ENCODE measurements at regions not wholly inside any gene's neighbourhood (a gene's known extent, or its start where the extent isn't known, plus 50 kb on each side); places are given as distances from the start of the nearest gene placed in this dataset.

DNA sequence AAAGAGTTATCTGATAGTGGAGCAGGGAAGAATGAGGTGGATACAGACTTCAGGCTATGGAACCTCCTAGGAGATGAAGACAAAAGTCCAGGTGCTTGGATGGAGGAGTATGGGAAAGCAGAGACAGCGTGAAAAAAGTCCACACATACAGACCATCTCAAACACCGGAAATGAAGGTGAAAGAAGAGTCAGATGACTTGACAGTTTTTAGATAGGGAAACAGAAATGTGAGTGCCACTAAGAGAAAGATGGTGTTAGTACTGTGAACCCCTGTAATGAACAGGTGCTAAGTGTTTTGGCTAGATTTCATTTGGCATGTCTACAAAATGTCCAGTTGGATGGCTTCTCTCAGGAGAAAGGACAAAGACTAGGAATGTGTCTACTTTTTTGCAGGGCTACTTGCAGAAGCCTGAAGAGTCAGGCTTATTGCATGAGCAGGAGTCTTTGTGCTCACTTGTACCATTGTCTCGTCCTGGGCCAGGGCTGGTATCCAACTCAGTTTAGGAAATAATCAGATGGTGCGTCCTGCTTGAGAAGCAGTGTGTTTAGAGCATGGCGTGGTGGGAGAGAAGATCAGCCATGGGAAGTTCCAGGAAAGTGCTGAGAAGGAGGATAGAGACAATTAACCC is 90.6 kb upstream of the STARD4 start:
- no peak overlapping the region for H3K4me3 Mint-ChIP-seq
- H3K27ac Mint-ChIP-seq, result no peak overlapping the region
- H3K9me3 Mint-ChIP-seq, result no peaks in the 10 kb centered on the region
- DNase-seq (ENCODE audit: low spot score in 2 of 2) (no peak), ATAC-seq (no peak)
- no peaks in the 10 kb centered on the region for H3K4me1 Mint-ChIP-seq
- H3K36me3 Mint-ChIP-seq, result no peaks in the 10 kb centered on the region

DNA sequence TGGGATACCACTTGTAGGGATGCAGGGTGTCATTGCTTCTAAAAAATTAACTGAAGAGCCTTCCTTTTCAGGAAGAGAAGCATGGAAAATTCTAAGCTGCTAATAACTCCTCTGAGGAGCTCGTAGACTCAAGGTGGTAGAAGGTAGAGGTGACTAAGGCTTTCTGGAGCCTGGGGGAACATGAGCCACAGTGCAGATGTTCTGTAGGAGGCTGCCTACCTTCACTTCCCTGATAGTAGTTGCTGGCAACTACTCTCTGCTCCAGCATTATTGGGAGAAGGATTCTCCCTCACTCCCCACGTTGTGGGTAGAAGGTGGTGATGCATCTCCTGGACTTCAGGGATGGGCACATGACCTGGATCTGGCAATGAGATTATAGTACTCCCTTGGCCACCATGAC is 86.7 kb upstream of the STARD4 start:
- Mint-ChIP-seq H3K4me1 (no peaks in the 10 kb centered on the region), H3K27ac (no peak overlapping the region), H3K4me3 (no peak overlapping the region), H3K36me3 (no peaks in the 10 kb centered on the region), H3K9me3 (no peaks in the 10 kb centered on the region)
- no peak for DNase-seq (ENCODE audit: low spot score in 2 of 2)
- no peak for ATAC-seq

DNA sequence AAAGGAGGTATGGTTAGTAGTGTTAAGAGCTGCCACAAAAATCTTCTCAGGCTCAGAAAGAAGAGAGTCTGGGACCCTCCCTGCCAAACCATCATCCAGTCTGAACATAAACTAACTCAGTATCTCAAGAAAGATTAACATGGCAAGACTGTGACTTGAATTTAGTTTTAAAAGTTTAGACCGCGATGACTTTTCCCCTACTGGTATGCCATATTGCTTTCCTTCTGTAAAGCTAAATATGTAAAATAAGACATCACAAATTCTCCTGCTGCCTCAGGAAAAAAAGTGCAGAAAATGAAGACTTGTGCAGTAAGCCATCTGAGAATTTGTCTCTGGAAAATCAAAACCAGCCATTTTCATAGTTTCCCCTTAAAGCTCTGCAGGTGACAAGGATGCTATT is 85.2 kb upstream of the STARD4 start:
- Mint-ChIP-seq H3K36me3 (no peaks in the 10 kb centered on the region), H3K9me3 (no peaks in the 10 kb centered on the region), H3K4me1 (no peaks in the 10 kb centered on the region), H3K27ac (no peak overlapping the region), H3K4me3 (no peak overlapping the region)
- ATAC-seq (no peak), DNase-seq (ENCODE audit: low spot score in 2 of 2) (no peak)

DNA sequence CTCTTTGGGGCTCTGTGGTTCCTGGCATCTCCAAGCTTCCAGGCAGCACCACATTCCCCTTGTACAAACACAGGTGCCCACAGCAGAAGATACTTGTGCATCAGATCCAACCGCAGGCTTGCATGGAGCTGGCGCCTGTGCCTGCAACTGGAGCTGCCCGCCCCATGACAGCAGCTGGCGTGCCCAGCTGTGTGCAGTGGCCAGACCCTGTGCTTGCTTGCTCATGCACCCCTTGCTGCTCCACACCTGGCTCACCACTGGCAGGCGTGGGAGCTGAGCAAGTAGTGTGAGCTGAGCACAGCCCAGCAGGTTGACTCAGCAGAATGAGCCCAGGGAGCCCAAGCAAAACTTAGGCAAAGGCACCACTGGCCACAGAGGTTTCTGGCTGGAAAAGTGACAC is 84.4 kb upstream of the STARD4 start:
- DNase-seq (ENCODE audit: low spot score in 2 of 2) (no peak), ATAC-seq (peak; percentile 33)
- Mint-ChIP-seq H3K4me3 (no peak overlapping the region), H3K36me3 (no peaks in the 10 kb centered on the region), H3K9me3 (no peaks in the 10 kb centered on the region), H3K27ac (no peak overlapping the region), H3K4me1 (no peaks in the 10 kb centered on the region)

DNA sequence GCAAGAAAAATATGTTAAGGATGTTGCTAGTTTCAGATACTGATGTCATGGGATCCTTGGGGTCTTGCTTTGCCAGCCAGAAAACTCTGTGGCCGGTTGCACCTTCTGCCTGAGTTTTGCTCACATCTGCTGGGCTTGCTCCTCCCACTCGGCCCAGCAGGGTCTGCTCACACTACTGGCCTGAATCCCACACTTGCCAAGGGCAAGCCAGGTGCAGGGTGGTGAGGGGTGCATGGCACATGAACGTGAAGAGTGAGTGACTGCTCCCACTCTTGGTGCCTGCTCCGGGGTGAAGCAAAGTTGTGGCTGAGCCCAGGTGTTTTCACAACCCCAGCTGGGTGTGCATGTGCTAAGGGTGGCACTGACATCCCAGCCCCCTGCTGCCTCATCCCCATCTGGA is 83.1 kb upstream of the STARD4 start:
- H3K9me3 Mint-ChIP-seq, result no peaks in the 10 kb centered on the region
- H3K4me1 Mint-ChIP-seq, result no peaks in the 10 kb centered on the region
- no peak overlapping the region for H3K4me3 Mint-ChIP-seq
- DNase-seq (ENCODE audit: low spot score in 2 of 2) (no peak), ATAC-seq (no peak)
- H3K36me3 Mint-ChIP-seq, result no peaks in the 10 kb centered on the region
- H3K27ac Mint-ChIP-seq, result no peak overlapping the region

DNA sequence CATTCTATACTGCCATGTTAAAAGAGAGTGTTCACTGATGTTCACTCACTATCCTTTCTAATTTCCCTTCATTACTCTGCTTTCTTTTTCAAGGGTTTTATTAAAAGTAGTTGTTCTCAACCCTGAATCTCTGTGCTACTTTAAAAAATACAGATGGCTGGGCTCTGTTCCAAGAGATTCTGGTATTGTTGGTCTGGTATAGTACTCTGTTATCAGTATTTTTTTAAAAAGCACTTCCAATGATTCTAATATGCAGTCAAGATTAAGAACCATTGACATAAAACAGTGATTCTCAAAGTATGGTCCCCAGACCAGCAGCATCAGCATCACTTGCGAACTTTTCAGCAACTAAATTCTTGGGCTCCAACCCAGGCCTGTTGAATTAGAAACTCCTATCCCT is 77.0 kb upstream of the STARD4 start:
- Mint-ChIP-seq H3K27ac (no peak overlapping the region), H3K9me3 (no peaks in the 10 kb centered on the region), H3K4me1 (no peaks in the 10 kb centered on the region), H3K36me3 (no peaks in the 10 kb centered on the region), H3K4me3 (no peak overlapping the region)
- ATAC-seq (no peak), DNase-seq (ENCODE audit: low spot score in 2 of 2) (no peak)

DNA sequence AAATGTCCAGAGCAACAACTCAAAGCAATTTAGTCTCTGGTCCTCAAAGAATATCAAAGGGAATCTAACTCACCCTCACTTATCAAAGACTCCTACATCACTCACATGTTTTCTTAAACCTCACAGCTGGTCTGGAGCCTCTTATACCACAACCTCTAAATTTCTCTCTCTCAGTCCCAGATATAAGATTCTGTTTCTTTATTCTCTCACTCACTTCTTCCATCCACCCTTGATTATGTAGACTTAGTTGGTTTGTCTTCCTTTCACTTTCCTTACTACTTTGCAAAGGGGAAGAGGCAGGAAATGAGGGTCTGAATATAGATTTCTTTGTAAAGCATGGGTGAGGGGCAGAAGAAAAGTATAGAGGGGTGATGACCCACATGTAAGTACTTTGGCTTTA is 75.4 kb upstream of the STARD4 start:
- ATAC-seq, result no peak
- no peaks in the 10 kb centered on the region for H3K9me3 Mint-ChIP-seq
- H3K36me3 Mint-ChIP-seq, result no peaks in the 10 kb centered on the region
- H3K4me3 Mint-ChIP-seq, result no peak overlapping the region
- no peak overlapping the region for H3K27ac Mint-ChIP-seq
- H3K4me1 Mint-ChIP-seq, result no peaks in the 10 kb centered on the region
- no peak for DNase-seq (ENCODE audit: low spot score in 2 of 2)

DNA sequence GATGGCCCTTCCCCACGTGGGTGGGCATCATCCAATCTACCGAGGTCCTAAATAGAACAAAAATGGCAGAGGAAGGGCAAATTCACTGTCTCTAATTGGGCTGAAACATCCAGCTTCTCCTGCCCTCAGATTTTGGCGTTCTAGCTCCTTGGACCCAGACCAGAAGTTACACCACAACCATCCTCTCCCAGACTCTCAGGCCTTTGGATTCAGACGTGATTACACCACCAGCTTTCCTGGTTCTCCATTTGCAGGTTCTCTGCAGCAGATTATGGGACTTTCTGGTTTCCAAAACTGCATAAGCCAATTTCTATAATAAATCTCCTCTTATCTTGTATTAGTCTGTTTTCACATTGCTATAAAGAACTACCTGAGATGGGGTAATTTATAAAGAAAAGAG is 73.6 kb upstream of the STARD4 start:
- Mint-ChIP-seq H3K4me3 (no peak overlapping the region), H3K4me1 (no peaks in the 10 kb centered on the region), H3K36me3 (no peaks in the 10 kb centered on the region), H3K27ac (no peak overlapping the region), H3K9me3 (no peaks in the 10 kb centered on the region)
- ATAC-seq, result no peak
- no peak for DNase-seq (ENCODE audit: low spot score in 2 of 2)

DNA sequence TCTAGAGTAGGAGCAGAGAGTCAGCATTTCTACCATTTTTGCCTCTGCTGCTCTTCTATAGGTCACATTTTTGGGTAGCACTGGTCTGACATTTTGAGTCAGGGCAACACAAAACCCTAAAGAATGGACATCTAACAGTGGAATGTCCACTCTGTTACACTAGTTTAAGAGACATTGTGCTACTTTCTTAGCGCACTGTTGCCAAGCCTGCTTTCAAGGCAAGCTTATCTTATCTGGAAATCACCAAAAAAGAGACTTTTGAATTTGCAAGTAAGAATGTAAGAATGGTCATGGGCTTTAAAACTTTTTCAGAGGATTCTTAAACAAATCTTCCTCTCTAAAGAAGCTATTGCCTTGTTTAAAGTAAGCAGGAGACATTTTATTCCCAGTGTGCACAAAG is 73.0 kb upstream of the STARD4 start:
- no peak overlapping the region for H3K4me3 Mint-ChIP-seq
- H3K4me1 Mint-ChIP-seq, result no peaks in the 10 kb centered on the region

DNA sequence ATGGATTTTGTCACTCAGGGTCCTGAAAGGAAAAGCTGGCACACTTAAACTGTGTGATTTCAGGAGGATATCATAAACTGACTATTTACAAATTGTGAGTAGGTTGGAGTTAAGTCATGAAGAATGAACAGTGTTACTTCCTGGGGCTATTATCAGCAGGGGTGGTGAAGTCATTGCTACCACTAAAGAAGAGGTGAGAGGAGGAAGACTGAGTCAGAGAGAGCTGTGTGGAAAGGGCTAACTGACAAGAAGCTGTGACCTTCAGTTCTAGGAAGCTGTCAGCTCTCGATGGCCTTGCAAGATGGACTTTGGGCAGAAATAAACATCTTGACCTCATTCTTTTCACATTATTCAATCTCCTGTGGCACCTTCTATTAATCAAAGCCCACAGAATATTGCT is 72.3 kb upstream of the STARD4 start:
- DNase-seq (ENCODE audit: low spot score in 2 of 2) (no peak), ATAC-seq (peak; percentile 86)
- Mint-ChIP-seq H3K27ac (no peak overlapping the region), H3K4me1 (no peaks in the 10 kb centered on the region), H3K36me3 (no peaks in the 10 kb centered on the region), H3K9me3 (no peaks in the 10 kb centered on the region), H3K4me3 (no peak overlapping the region)

More for the DNA sequence above, 73.0 kb upstream of the STARD4 start:
- no peak overlapping the region for H3K27ac Mint-ChIP-seq
- DNase-seq (ENCODE audit: low spot score in 2 of 2) (no peak), ATAC-seq (no peak)
- no peaks in the 10 kb centered on the region for H3K36me3 Mint-ChIP-seq
- no peaks in the 10 kb centered on the region for H3K9me3 Mint-ChIP-seq

DNA sequence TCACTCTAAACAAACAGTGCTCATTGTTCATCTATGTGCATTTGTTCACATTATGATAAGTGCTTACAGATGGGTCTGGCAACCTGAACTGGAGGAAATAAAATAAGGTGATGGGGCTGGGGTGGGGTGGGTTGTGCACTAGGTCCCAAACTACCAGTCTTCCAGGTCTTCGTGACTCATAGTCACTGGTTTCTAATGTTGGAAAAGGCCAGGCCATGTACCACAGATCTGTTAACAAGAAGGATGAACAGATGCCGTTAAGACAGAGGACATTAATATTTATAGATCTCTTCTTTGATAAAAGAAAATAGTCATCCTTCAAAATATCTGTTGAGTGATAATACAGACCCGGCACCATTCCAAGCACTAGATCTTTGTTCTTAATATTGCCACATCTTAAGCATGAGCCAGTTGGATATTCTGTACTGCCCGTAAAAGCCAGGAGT is 71.4 kb upstream of the STARD4 start:
- H3K27ac Mint-ChIP-seq, result no peak overlapping the region
- H3K4me3 Mint-ChIP-seq, result no peak overlapping the region
- H3K4me1 Mint-ChIP-seq, result no peaks in the 10 kb centered on the region
- ATAC-seq, result no peak
- DNase-seq (ENCODE audit: low spot score in 2 of 2), result no peak
- H3K36me3 Mint-ChIP-seq, result no peaks in the 10 kb centered on the region
- peaks cover 1% of the 10 kb centered on the region for H3K9me3 Mint-ChIP-seq

DNA sequence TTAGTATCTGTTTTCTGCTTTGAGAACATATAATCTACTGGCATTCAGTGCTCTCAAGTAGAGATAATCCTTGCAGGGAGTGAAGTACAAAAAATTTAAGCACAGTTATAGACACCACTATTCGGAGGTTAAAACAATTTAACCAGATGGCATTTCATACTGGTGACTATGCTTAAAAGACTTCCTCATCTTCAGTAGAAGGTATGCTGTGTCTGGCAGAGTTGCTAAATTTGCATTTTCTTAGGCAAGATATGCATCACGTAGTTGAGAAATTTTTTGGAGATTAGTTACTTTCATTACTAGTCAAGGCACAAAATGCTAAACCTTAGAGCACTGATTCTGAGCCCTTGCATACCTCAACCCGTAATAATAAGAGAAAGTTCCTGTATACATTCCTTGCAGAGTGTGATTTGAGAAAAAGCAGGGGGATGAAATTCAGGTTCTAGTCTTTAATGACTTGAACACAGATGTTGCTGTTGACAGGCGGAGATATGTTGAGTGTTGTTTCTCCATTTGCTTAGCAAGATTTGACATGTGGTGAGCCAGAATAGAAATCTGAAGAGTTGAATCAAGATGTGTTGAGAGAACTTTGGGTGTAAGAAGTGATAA is 70.8 kb upstream of the STARD4 start:
- Mint-ChIP-seq H3K36me3 (no peaks in the 10 kb centered on the region), H3K4me1 (no peaks in the 10 kb centered on the region), H3K27ac (no peak overlapping the region), H3K9me3 (peaks cover 7% of the 10 kb centered on the region), H3K4me3 (no peak overlapping the region)
- DNase-seq (ENCODE audit: low spot score in 2 of 2) (no peak), ATAC-seq (no peak)

DNA sequence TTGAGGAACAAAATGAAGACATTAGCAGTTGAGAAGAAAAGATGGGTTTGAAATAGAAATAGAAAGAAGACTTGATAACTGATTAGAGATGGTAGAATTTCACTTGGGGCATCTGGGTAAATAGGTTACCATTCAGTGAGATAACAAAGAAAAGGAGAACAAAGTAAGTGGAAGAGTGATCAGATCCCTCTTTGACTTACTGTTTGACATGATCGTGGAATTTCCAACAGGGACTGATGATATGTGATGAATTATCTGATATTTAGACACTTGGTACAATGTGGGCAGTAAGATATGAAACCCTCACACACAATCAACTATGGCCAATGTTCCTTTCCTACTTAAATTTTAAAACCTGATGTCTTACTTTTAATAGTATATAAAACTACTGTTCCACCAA is 70.1 kb upstream of the STARD4 start:
- H3K4me3 Mint-ChIP-seq, result no peak overlapping the region
- peaks cover 7% of the 10 kb centered on the region for H3K9me3 Mint-ChIP-seq
- DNase-seq (ENCODE audit: low spot score in 2 of 2), result no peak
- H3K27ac Mint-ChIP-seq, result no peak overlapping the region
- no peaks in the 10 kb centered on the region for H3K4me1 Mint-ChIP-seq
- no peaks in the 10 kb centered on the region for H3K36me3 Mint-ChIP-seq
- ATAC-seq, result no peak

DNA sequence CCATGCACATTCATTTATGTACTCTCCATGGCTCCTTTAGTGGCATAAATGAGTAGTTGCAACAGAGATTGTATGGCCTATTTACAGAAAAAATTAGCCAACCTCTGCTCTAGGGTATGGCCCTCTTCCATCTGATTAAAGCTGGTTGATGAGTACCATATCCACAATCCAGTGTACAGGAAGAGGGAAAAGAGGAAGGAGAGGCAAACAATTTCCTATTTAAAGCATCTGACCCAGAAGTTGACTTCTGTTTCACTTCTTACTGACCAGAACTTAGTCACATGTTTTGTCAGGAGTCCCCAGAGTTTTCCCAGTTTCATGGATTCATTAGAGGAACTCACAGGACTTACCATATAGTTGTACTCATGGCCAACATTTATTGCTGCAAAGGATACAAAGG is 68.6 kb upstream of the STARD4 start:
- no peaks in the 10 kb centered on the region for H3K36me3 Mint-ChIP-seq
- H3K4me3 Mint-ChIP-seq, result no peak overlapping the region
- no peak for ATAC-seq
- H3K4me1 Mint-ChIP-seq, result no peaks in the 10 kb centered on the region
- DNase-seq (ENCODE audit: low spot score in 2 of 2), result no peak
- H3K9me3 Mint-ChIP-seq, result peaks cover 7% of the 10 kb centered on the region
- no peak overlapping the region for H3K27ac Mint-ChIP-seq

DNA sequence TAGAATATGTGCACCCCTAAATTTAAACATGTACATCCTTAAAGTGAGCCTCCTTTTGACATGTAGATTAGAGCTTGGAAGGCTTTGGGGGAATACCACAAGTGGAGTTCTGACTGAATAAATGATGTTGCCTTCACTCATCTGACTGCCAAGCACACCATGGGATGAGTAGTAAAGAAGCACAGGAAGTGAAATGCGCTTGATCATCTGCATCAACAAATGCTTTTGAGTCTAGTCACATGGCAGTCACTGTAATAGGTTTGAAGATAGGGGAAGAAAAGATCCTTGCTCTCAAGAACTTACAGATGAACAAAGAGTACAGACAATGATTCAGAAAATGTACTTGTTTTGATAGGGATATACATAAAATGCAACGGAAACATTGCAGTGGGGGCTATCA is 62.0 kb upstream of the STARD4 start:
- ATAC-seq (no peak), DNase-seq (ENCODE audit: low spot score in 2 of 2) (no peak)
- Mint-ChIP-seq H3K36me3 (no peaks in the 10 kb centered on the region), H3K9me3 (peaks cover 11% of the 10 kb centered on the region), H3K4me3 (no peak overlapping the region), H3K27ac (no peak overlapping the region), H3K4me1 (no peaks in the 10 kb centered on the region)

DNA sequence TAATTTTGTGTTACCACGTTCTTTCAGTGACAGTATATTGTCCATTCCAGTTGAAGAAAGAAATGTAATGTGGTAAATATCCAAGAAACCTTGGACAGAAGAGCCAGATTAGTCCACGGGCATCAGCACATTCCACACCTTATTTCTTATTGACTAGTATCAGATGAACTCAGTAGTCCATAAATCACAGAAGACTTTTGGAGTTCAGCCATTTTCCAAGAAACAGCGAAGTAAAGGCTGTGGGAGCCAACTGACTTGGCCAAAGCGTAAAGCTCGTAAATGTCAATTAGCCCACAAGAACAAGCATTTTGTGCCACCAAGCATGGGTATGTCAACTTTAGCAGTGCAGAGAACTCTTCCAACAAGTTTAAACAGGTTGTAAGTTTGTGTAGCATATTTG is 60.2 kb upstream of the STARD4 start:
- no peak overlapping the region for H3K27ac Mint-ChIP-seq
- ATAC-seq (no peak), DNase-seq (ENCODE audit: low spot score in 2 of 2) (no peak)
- peaks cover 4% of the 10 kb centered on the region for H3K9me3 Mint-ChIP-seq
- no peak overlapping the region for H3K4me3 Mint-ChIP-seq
- no peaks in the 10 kb centered on the region for H3K4me1 Mint-ChIP-seq
- no peaks in the 10 kb centered on the region for H3K36me3 Mint-ChIP-seq

Measured in stimulated activated effector memory CD8-positive, alpha-beta T cell treated with anti-CD3 and anti-CD28 coated beads, Interleukin-12 subunit alpha, Interleukin-12 subunit beta, amount 100 ng/mL, for 72 hours (primary cell).